Vagina (tissue), 2 donors: ENCODE measurements at regions not wholly inside any gene's neighbourhood (a gene's known extent, or its start where the extent isn't known, plus 50 kb on each side); places are given as distances from the start of the nearest gene placed in this dataset.

Source experiments
- DNase-seq, 2 donors: peaks; one replicate each; pipeline ENCODE4 v3.0.0-alpha.2; 2017; ENCODE audit errors: extremely low spot score in 2 of 2
- H3K27ac ChIP-seq: fragments of 200-600 bp; sonication (generic); one replicate; pipeline ENCODE4 v1.5.1; 2019
- H3K27me3 ChIP-seq: fragments of 200-600 bp; sonication (generic); one replicate; pipeline ENCODE4 v1.5.1; 2019
- H3K36me3 ChIP-seq, 2 donors: fragments of 200-600 bp; sonication (generic); one replicate each; pipeline ENCODE4 v1.5.1; 2017 to 2019
- H3K4me1 ChIP-seq: fragments of 200-600 bp; sonication (generic); one replicate; pipeline ENCODE4 v1.5.1; 2019
- H3K4me3 ChIP-seq, 2 donors: fragments of 200-600 bp; sonication (generic); 1 replicate in 1 of 2; 2 replicates in 1 of 2; pipeline ENCODE4 v1.5.1; 2016 to 2019
- H3K9me3 ChIP-seq: fragments of 200-600 bp; sonication (generic); one replicate; pipeline ENCODE4 v1.5.1; 2019
- POLR2A ChIP-seq, 2 donors: fragments of 450-650 bp; IDR thresholded peaks; one replicate each; pipeline ENCODE4 v1.6.1; 2017; ENCODE audit warnings: antibody characterized with exemption in 2 of 2, mild to moderate bottlenecking in 2 of 2, moderate library complexity in 2 of 2
- POLR2AphosphoS5 ChIP-seq, 2 donors: sonication (generic); formaldehyde crosslinking; IDR thresholded peaks; one replicate each; pipeline ENCODE4 v1.9.0; 2017; ENCODE audit warnings: antibody characterized with exemption in 2 of 2, mild to moderate bottlenecking in 2 of 2, low read depth in 1 of 2; ENCODE audit not compliant: insufficient read depth in 1 of 2
- intact Hi-C: fragments of 100-400 bp; cut with DNase I; formaldehyde crosslinking; loops from one replicate; pipeline ENCODE4 v1.15.1; 2023
- TF ChIP-seq, protein P1 (sequence below), 3 experiments: fragments of 450-650 bp in 2 of 3; fragments of 200-600 bp in 1 of 3; sonication (generic) in 1 of 3; IDR thresholded peaks; one replicate each; pipeline ENCODE4 v1.5.1; 2017 to 2019; ENCODE audit warnings: antibody characterized with exemption in 3 of 3, mild to moderate bottlenecking in 2 of 3, moderate library complexity in 2 of 3

DNA sequence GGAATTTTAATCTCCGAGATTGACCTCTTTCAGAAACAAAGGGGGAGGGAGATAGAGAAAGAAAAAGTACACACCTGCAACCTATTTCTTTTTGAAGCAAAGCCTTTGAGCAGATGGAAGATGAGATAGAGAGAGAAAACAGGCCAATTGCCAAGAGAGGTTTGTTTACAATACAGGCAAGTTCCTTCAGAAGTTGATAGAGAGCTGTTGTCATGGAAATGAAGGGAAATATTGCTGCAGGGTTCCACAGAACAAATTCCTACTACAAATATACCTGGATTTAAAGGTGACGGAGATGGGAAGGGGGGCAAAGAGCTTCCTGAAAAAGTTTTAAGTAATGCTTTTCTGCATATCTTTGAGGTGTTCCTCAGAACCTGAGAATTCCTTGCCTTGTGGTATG is 388.4 kb downstream of the NDFIP2 start:
- no peak for TF ChIP-seq POLR2AphosphoS5 (IDR thresholded peaks at IDR 0.05; ENCODE audit: insufficient read depth in 1 of 2, low read depth in 1 of 2)
- TF ChIP-seq, protein P1, sequence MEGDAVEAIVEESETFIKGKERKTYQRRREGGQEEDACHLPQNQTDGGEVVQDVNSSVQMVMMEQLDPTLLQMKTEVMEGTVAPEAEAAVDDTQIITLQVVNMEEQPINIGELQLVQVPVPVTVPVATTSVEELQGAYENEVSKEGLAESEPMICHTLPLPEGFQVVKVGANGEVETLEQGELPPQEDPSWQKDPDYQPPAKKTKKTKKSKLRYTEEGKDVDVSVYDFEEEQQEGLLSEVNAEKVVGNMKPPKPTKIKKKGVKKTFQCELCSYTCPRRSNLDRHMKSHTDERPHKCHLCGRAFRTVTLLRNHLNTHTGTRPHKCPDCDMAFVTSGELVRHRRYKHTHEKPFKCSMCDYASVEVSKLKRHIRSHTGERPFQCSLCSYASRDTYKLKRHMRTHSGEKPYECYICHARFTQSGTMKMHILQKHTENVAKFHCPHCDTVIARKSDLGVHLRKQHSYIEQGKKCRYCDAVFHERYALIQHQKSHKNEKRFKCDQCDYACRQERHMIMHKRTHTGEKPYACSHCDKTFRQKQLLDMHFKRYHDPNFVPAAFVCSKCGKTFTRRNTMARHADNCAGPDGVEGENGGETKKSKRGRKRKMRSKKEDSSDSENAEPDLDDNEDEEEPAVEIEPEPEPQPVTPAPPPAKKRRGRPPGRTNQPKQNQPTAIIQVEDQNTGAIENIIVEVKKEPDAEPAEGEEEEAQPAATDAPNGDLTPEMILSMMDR (IDR thresholded peaks at IDR 0.05) = no peak
- no peaks in the 10 kb centered on the region for H3K4me1 ChIP-seq
- DNase-seq = no peak
- no peaks in the 10 kb centered on the region for H3K9me3 ChIP-seq
- H3K36me3 ChIP-seq = no peaks in the 10 kb centered on the region
- no peak overlapping the region for H3K4me3 ChIP-seq
- H3K27me3 ChIP-seq = no peaks in the 10 kb centered on the region
- no peak overlapping the region for H3K27ac ChIP-seq
- intact Hi-C loops = no loop called here

DNA sequence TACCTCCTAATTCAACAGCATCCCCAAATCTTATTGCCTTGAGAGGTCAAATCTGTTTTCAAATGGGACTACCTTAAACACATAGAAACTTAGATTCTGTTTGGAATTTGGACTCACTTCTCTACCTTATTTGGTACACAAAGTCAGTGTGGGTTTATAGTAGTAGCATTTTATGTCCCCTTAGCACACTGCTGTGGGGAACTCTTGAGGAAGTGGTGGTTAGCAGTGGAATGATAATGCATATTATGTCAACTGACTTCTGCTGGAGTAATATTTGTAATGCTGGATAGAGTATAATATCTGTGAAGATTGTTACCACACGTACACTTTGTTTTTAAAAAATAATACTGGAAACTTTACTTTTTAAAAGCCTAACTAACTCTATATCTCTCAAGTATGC is 386.3 kb downstream of the NDFIP2 start:
- Histone ChIP-seq H3K4me3 (no peak overlapping the region), H3K27ac (no peak overlapping the region), H3K9me3 (no peaks in the 10 kb centered on the region), H3K27me3 (no peaks in the 10 kb centered on the region), H3K36me3 (no peaks in the 10 kb centered on the region), H3K4me1 (no peaks in the 10 kb centered on the region)
- TF ChIP-seq POLR2AphosphoS5 (IDR thresholded peaks at IDR 0.05; ENCODE audit: insufficient read depth in 1 of 2, low read depth in 1 of 2) (no peak), POLR2A (IDR thresholded peaks at IDR 0.05) (no peak)
- TF ChIP-seq, protein P1 (IDR thresholded peaks at IDR 0.05) = no peak
- intact Hi-C loops = no loop called here
- DNase-seq = no peak

DNA sequence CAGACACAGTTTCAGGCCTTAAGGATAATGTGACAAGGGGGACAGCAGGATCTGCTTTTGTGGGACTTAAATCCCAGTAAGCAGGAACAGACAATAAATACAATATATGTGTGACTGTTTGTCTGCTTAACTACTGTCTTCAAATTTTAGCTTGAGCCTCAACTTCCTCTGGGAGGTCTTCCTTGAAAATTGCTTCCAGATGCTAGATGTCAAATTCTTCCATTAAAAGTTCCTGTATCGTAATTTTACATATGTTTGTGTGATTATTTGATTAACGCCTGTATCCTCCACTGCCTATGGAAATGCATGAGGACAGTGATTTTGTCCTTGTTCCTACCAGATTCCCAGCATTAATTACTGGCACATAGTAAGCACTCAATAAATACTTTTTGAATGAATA is 385.5 kb downstream of the NDFIP2 start:
- no peak overlapping the region for H3K27ac ChIP-seq
- intact Hi-C loops = no loop called here
- no peak overlapping the region for H3K4me3 ChIP-seq
- H3K4me1 ChIP-seq = no peaks in the 10 kb centered on the region
- H3K9me3 ChIP-seq = no peaks in the 10 kb centered on the region
- TF ChIP-seq POLR2A (IDR thresholded peaks at IDR 0.05) (no peak), POLR2AphosphoS5 (IDR thresholded peaks at IDR 0.05; ENCODE audit: insufficient read depth in 1 of 2, low read depth in 1 of 2) (no peak)
- TF ChIP-seq, protein P1 (IDR thresholded peaks at IDR 0.05) = no peak
- DNase-seq = no peak
- no peaks in the 10 kb centered on the region for H3K27me3 ChIP-seq
- no peaks in the 10 kb centered on the region for H3K36me3 ChIP-seq

DNA sequence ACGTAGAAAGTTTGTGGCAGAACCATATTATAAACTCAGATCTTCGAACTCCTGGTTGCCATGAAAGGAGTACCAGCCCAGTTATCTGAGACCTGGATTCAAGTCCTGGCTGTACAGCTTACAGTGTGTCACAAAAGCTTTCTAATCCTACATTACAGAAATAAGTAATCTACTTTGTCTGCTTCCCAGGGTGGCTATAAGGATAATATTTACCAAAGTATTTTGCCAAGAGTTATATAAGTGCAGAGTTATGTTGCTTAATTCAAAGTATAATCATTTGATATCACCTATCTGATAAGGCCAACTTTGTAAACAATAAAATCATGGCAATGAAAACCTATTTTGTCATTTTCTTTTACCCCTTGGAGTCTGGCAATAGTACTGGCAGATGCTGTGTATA is 381.6 kb downstream of the NDFIP2 start:
- TF ChIP-seq POLR2AphosphoS5 (IDR thresholded peaks at IDR 0.05; ENCODE audit: insufficient read depth in 1 of 2, low read depth in 1 of 2) = no peak
- no peak for TF ChIP-seq POLR2A (IDR thresholded peaks at IDR 0.05)
- TF ChIP-seq, protein P1 (IDR thresholded peaks at IDR 0.05) = no peak
- H3K9me3 ChIP-seq = no peaks in the 10 kb centered on the region
- H3K27me3 ChIP-seq = no peaks in the 10 kb centered on the region
- intact Hi-C loops = no loop called here
- DNase-seq = no peak
- no peak overlapping the region for H3K4me3 ChIP-seq
- no peak overlapping the region for H3K27ac ChIP-seq
- H3K4me1 ChIP-seq = no peaks in the 10 kb centered on the region
- H3K36me3 ChIP-seq = no peaks in the 10 kb centered on the region

DNA sequence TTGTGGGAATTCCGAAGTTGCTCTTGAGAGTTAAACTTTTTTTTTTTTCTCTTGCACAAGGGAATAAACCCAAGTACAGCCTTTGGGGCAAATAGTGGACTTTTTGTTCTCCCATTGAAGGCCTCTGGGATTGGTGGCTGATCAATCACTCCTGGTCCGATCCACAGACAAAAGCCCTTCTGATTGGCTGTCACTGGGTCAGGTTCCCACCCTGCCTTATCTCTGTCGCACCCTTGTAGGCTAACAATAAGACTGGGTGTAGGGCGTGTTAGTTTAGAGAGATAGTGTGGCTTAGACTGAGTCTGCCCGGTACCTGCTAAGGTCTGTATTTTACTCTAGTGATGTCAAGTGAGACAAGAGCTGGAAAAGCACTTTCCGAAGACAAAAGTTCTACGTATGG is 380.8 kb downstream of the NDFIP2 start:
- H3K4me3 ChIP-seq = no peak overlapping the region
- TF ChIP-seq, protein P1 (IDR thresholded peaks at IDR 0.05) = no peak
- TF ChIP-seq POLR2AphosphoS5 (IDR thresholded peaks at IDR 0.05; ENCODE audit: insufficient read depth in 1 of 2, low read depth in 1 of 2) (no peak), POLR2A (IDR thresholded peaks at IDR 0.05) (no peak)
- no peaks in the 10 kb centered on the region for H3K36me3 ChIP-seq
- H3K4me1 ChIP-seq = no peaks in the 10 kb centered on the region
- H3K9me3 ChIP-seq = no peaks in the 10 kb centered on the region
- intact Hi-C loops = no loop called here
- H3K27ac ChIP-seq = no peak overlapping the region
- no peak for DNase-seq
- no peaks in the 10 kb centered on the region for H3K27me3 ChIP-seq
